Fibroblast of the aortic adventitia (primary cell): ENCODE measurements at regions not wholly inside any gene's neighbourhood (a gene's known extent, or its start where the extent isn't known, plus 50 kb on each side); places are given as distances from the start of the nearest gene placed in this dataset.
"Not testable (repeated sequence)": the region's sequence is repeated elsewhere in the genome, so short reads cannot be mapped to it uniquely, and the experiment has no call there.

Experiments used
- DNase-seq: peaks from one replicate; pipeline ENCODE4 v3.0.0-alpha.2; 2010; ENCODE audit warnings: low read depth
- H3K4me3 ChIP-seq: 2 replicates; pipeline ENCODE4 v1.5.1; 2011; ENCODE audit warnings: low read depth, mild to moderate bottlenecking, control low read depth, low read length, moderate library complexity
- TF ChIP-seq, protein P1 (sequence below): IDR thresholded peaks from 2 replicates; pipeline ENCODE4 v1.5.1; 2011; ENCODE audit warnings: mild to moderate bottlenecking, low read length, control low read depth, inconsistent platforms; ENCODE audit not compliant: insufficient read depth

DNA sequence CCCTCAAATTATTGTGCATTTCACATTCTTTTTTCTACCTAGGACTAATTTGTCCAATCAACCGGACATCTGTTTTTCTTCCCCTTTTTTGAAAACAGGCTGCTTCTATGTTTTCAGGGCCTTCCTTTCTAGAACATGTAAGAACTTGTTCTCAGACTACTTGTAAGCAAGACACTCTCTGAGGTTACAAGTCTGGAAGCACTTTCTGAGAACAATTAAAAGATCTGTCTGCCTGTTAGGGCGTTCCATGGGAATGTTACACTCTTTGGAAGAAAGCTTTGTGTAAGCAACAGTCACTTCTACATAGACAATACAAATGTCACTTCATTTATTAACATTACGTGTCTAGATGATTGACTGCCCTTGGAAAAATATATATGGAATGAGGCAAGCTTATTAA lies 50.9 kb upstream of the HSPB3 start:
- peak; percentile 45 for DNase-seq
- TF ChIP-seq, protein P1, sequence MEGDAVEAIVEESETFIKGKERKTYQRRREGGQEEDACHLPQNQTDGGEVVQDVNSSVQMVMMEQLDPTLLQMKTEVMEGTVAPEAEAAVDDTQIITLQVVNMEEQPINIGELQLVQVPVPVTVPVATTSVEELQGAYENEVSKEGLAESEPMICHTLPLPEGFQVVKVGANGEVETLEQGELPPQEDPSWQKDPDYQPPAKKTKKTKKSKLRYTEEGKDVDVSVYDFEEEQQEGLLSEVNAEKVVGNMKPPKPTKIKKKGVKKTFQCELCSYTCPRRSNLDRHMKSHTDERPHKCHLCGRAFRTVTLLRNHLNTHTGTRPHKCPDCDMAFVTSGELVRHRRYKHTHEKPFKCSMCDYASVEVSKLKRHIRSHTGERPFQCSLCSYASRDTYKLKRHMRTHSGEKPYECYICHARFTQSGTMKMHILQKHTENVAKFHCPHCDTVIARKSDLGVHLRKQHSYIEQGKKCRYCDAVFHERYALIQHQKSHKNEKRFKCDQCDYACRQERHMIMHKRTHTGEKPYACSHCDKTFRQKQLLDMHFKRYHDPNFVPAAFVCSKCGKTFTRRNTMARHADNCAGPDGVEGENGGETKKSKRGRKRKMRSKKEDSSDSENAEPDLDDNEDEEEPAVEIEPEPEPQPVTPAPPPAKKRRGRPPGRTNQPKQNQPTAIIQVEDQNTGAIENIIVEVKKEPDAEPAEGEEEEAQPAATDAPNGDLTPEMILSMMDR: no peak
- H3K4me3 ChIP-seq: no peak overlapping the region

DNA sequence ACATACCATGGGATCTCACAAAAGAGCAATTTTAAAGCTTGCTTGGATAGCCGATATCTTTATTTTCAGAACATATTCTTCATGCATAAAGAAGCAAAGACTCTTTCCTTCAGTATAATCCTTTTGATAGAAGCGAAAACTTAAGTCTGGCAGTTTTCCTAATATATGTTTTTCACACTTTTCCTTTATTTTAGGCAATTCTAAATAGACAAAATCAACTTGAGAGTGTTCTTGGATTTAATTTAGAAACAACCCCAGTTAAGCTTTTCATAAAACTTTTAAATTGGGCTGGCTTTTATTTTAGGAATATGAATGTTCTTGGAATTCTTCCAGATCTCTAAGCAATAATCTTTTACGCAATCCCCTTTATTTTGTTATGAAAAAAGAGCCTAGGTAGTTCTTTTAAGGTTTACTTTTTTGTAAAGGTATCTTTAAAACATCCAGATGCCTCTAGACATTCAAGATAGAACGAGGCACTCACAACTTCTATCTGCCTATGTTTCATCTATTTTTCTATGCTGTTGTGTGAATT lies 51.5 kb upstream of the HSPB3 start:
- DNase-seq: peak; percentile 28
- H3K4me3 ChIP-seq: no peak overlapping the region
- TF ChIP-seq, protein P1: no peak

DNA sequence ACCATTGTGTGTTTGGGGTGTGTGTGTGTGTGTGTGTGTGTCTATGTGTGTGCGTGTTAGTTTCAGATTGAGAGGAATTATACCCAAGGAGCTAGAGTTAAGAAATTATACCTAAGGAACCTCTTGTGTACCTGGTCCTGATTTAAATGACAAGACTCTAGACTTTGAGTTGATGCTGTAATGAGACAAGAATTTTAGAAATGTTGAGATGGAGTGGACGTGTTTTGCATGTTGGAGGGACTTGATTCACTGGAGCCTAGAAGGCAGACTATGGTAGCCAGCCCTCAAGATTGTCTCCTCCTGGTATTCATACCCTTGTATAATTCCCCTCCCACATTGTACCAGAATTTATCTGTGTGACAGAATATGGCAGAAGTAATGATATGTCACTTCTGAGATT lies 52.4 kb upstream of the HSPB3 start:
- no peak for DNase-seq
- TF ChIP-seq, protein P1: no peak
- H3K4me3 ChIP-seq: no peak overlapping the region

DNA sequence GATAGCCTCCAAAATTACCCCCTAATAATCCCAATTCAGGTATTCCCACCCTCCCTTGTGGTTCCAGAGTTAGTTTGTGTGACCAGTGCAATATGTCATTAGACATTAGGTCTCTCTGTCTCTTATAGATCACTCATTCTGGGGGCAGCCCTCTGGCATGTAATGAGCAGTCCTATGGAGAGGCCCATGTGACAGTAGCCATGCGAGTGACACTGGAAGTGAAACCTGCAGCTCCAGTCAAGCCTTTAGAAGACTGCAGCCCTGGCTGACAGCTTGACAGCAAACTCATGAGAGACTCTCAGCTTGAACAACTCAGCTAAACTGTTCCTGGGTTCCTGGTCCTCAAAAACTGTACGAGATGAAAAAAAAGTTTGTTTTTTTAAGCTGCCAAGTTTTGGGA lies 54.0 kb upstream of the HSPB3 start:
- no peak for DNase-seq
- no peak overlapping the region for H3K4me3 ChIP-seq
- TF ChIP-seq, protein P1: no peak

DNA sequence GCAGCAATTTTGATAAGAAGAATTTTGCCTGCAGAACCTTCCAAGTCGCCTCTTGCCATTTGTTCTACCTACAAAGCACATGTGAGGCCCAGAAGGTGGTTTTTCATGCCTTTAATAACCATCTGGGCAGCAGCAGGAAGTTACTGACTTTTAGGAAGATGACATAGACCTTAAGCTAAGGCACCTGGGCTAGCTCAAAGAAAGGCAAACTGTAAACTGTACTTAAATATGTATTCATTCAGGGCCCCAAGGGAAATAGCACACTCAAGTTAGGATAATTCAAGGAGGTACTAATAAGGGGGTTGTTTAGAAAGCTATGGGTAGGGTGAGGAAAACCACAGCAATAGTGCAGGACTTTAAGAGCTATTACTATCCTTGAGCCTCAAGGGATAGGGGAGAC lies 57.3 kb upstream of the HSPB3 start:
- no peak overlapping the region for H3K4me3 ChIP-seq
- TF ChIP-seq, protein P1: no peak
- DNase-seq: no peak

DNA sequence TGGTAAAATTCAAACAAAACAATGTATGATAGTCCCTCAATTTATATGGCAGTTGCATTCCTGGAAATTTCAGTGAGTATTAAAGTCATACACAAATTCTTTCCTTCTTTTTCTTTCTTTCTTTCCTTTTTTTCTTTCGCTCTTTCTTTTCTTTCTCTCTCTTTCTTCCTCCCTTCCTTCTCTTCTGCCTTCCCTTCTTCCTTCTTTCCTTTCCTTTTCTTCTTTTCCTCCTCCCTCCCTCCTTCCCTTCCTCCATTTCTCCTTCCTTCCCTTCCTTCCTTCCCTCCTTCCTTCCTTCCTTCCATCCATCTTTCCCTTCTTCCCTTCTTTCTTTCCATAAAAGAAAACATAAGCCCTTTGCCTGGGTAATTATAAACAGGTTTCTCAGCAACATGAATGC lies 58.1 kb upstream of the HSPB3 start:
- H3K4me3 ChIP-seq: no peak overlapping the region
- DNase-seq: no peak
- TF ChIP-seq, protein P1: no peak

DNA sequence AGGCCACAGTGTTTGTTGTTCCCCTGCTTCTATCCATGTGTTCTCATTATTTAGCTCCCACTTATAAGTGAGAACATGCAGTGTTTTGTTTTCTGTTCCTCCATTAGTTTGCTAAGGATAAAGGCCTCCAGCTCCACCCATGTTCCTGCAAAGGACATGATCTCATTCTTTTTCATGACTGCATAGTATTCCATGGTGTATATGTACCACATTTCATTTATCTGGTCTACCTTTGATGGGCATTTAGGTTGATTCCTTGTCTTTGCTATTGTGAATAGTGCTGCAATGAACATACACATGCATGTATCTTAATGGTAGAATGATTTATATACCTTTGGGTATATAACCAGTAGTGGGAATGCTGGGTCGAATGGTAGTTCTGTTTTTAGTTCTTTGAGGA lies 62.5 kb upstream of the HSPB3 start:
- not testable (repeated sequence) for DNase-seq, H3K4me3 ChIP-seq
